Ectodermal cell (in vitro differentiated cells): ENCODE measurements at regions not wholly inside any gene's neighbourhood (a gene's known extent, or its start where the extent isn't known, plus 50 kb on each side); places are given as distances from the start of the nearest gene placed in this dataset.
"Not testable (repeated sequence)": the region's sequence is repeated elsewhere in the genome, so short reads cannot be mapped to it uniquely, and the experiment has no call there.

ENCODE experiments used
- H3K27ac ChIP-seq: 2 replicates; pipeline ENCODE4 v1.7.0; 2013; ENCODE audit warnings: mild to moderate bottlenecking, low read depth, low read length; ENCODE audit not compliant: insufficient read depth, poor library complexity, severe bottlenecking
- H3K27me3 ChIP-seq: 2 replicates; pipeline ENCODE4 v1.7.0; 2013; ENCODE audit warnings: mild to moderate bottlenecking, low read length; ENCODE audit not compliant: insufficient read depth, control insufficient read depth, poor library complexity, severe bottlenecking
- H3K36me3 ChIP-seq: one replicate; pipeline ENCODE4 v1.7.0; 2013; ENCODE audit warnings: low read length; ENCODE audit not compliant: control insufficient read depth, insufficient read depth
- H3K4me1 ChIP-seq: one replicate; pipeline ENCODE4 v1.7.0; 2013; ENCODE audit warnings: low read length; ENCODE audit not compliant: control insufficient read depth, insufficient read depth
- H3K4me3 ChIP-seq: 2 replicates; pipeline ENCODE4 v1.7.0; 2013; ENCODE audit warnings: low read depth, low read length, control low read depth; ENCODE audit not compliant: insufficient read depth
- H3K9me3 ChIP-seq: 2 replicates; pipeline ENCODE4 v1.7.0; 2013; ENCODE audit warnings: mild to moderate bottlenecking, low read length, moderate library complexity; ENCODE audit not compliant: control insufficient read depth
- WGBS, 2 experiments: methylation state at CpG; one replicate each; pipeline ENCODE4 v1.1.7; 2013; ENCODE audit warnings: missing lambda C conversion rate in 2 of 2; 5-methylcytosine and 5-hydroxymethylcytosine counted together

GRCh38 chr3:177886501-177886900 lies 649.7 kb upstream of the KCNMB2 start:
- Histone ChIP-seq H3K27ac (no peak overlapping the region), H3K36me3 (no peaks in the 10 kb centered on the region), H3K27me3 (no peaks in the 10 kb centered on the region), H3K4me1 (no peaks in the 10 kb centered on the region), H3K9me3 (no peaks in the 10 kb centered on the region), H3K4me3 (no peak overlapping the region)
- WGBS, 2 experiments = 96 to 100% methylated on average over 3 of the region's 3 CpGs

GRCh38 chr3:177887475-177887874 lies 648.8 kb upstream of the KCNMB2 start:
- no peak overlapping the region for H3K27ac ChIP-seq
- no peaks in the 10 kb centered on the region for H3K9me3 ChIP-seq
- H3K4me1 ChIP-seq = no peaks in the 10 kb centered on the region
- H3K36me3 ChIP-seq = no peaks in the 10 kb centered on the region
- WGBS, 2 experiments = 90 to 94% methylated on average over 2 of the region's 2 CpGs
- no peaks in the 10 kb centered on the region for H3K27me3 ChIP-seq
- no peak overlapping the region for H3K4me3 ChIP-seq

GRCh38 chr3:177889161-177889560 lies 647.1 kb upstream of the KCNMB2 start:
- WGBS, 2 experiments = 96 to 100% methylated on average over 3 of the region's 3 CpGs
- no peaks in the 10 kb centered on the region for H3K4me1 ChIP-seq
- H3K36me3 ChIP-seq = no peaks in the 10 kb centered on the region
- H3K4me3 ChIP-seq = no peak overlapping the region
- no peaks in the 10 kb centered on the region for H3K9me3 ChIP-seq
- H3K27me3 ChIP-seq = no peaks in the 10 kb centered on the region
- no peak overlapping the region for H3K27ac ChIP-seq

- Histone ChIP-seq H3K4me1 (no peaks in the 10 kb centered on the region), H3K27ac (no peak overlapping the region), H3K36me3 (no peaks in the 10 kb centered on the region), H3K27me3 (no peaks in the 10 kb centered on the region), H3K9me3 (no peaks in the 10 kb centered on the region), H3K4me3 (no peak overlapping the region)
- 90 to 93% methylated on average over 2 to 4 of the region's 4 CpGs for WGBS, 2 experiments
Measured at GRCh38 chr3:177889652-177890358, 646.4 kb upstream of the KCNMB2 start.

DNA sequence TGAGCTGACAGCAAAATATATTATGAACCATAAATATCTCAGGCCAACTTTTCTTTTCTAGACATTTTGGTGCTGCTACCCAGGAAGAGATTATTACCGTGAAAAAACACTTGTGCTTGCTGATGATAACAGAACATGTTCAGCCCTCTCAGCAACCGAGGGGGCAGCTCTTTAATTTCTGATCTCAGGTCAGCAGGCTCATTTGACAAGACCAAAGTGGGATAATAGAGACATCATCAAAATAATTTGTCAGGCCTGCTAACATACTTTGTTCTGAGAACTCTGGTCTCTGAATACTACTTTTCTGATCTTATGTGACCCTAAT lies 645.9 kb upstream of the KCNMB2 start:
- Histone ChIP-seq H3K4me3 (no peak overlapping the region), H3K9me3 (no peaks in the 10 kb centered on the region), H3K36me3 (no peaks in the 10 kb centered on the region), H3K4me1 (no peaks in the 10 kb centered on the region), H3K27me3 (no peaks in the 10 kb centered on the region), H3K27ac (no peak overlapping the region)
- 96 to 97% methylated on average over 2 of the region's 2 CpGs for WGBS, 2 experiments

DNA sequence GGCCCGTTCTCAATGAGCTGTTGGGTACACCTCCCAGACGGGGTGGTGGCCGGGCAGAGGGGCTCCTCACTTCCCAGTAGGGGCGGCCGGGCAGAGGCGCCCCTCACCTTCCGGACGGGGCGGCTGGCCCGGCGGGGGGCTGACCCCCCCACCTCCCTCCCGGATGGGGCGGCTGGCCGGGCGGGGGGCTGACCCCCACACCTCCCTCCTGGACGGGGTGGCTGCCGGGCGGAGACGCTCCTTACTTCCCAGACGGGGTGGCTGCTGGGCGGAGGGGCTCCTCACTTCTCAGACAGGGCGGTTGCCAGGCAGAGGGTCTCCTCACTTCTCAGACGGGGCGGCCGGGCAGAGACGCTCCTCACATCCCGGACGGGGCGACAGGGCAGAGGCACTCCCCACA lies 644.7 kb upstream of the KCNMB2 start:
- not testable (repeated sequence) for H3K4me1 ChIP-seq, H3K36me3 ChIP-seq, H3K27ac ChIP-seq, H3K27me3 ChIP-seq, H3K9me3 ChIP-seq, H3K4me3 ChIP-seq
- 94 to 97% methylated on average over 18 to 22 of the region's 29 CpGs for WGBS, 2 experiments

DNA sequence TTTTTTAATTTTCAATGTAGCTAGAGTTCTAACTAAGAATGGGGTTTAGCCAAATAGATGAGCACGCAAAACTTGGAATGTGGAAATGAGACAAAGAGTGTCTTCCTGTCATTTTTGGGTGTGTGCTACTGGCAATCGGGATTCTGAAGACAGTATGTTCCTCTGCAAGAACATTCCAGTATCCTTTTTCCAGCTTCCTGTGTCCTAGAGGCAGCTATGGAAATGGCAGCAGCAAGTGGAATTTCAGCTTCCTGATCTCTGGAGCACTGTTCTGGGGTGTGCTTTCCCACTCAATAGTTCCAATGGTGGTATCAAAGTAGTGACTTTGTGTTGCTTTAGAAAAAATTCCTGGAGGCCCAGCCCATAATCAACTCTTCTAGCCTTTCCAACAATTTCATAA lies 642.9 kb upstream of the KCNMB2 start:
- Histone ChIP-seq H3K36me3 (no peaks in the 10 kb centered on the region), H3K4me1 (no peaks in the 10 kb centered on the region), H3K27ac (no peak overlapping the region), H3K9me3 (no peaks in the 10 kb centered on the region), H3K27me3 (no peaks in the 10 kb centered on the region), H3K4me3 (no peak overlapping the region)
- WGBS, 2 experiments = 94 to 98% methylated on average over 2 of the region's 2 CpGs

DNA sequence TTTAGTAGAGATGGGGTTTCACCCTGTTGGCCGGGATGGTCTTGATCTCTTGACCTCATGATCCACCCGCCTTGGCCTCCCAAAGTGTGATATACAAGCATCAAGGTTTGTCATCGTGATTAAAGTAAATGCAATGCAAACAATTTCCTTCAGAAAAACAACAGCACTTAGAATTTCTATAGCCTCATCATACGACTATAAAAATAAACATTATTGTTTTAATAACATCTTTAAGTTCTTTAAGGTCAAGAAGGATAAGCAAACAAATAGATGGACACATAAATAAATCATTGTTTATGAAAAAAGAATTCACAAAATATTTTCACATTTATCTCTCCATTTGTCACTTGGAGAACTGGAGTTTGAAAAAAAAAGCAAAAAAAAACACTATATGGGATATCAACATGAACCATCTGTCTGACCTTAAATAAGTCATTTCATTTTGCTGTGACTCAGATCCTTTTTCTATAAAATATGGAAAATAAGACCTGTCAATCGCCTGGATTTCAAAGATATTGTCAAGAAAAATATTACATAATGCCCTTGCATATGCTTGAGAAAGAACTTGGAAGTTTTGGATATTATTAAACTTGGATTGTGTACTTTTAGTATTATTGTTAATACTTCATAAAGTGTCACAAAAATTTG lies 642.0 kb upstream of the KCNMB2 start:
- no peaks in the 10 kb centered on the region for H3K4me1 ChIP-seq
- H3K4me3 ChIP-seq = no peak overlapping the region
- H3K9me3 ChIP-seq = peaks cover 2% of the 10 kb centered on the region
- no peak overlapping the region for H3K27ac ChIP-seq
- 93 to 96% methylated on average over 3 to 4 of the region's 5 CpGs for WGBS, 2 experiments
- H3K36me3 ChIP-seq = no peaks in the 10 kb centered on the region
- no peaks in the 10 kb centered on the region for H3K27me3 ChIP-seq

DNA sequence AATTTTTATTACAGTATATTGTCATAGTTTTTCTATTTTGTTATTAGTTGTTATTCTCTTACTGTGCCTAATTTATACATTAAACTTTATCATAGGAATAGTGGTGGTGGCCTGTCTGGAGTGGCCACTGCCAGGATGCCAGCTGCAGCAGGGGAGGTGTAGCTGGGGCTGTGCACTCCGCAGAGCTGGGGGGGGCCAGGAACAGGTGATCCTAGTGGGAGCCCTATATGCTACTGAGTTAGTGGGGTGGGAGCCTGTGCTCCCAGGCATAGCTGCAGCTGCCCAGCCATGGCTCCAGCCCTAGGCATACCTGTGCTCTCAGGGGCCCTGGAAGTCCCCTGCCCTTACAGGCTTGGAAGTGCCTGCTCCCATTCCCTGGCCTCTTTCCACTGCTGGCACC lies 638.1 kb upstream of the KCNMB2 start:
- Histone ChIP-seq H3K9me3 (peaks cover 5% of the 10 kb centered on the region), H3K27me3 (no peaks in the 10 kb centered on the region), H3K27ac (no peak overlapping the region), H3K4me1 (no peaks in the 10 kb centered on the region), H3K36me3 (no peaks in the 10 kb centered on the region), H3K4me3 (no peak overlapping the region)
- 100% methylated on average over 1 of the region's 1 CpG for WGBS, 2 experiments

DNA sequence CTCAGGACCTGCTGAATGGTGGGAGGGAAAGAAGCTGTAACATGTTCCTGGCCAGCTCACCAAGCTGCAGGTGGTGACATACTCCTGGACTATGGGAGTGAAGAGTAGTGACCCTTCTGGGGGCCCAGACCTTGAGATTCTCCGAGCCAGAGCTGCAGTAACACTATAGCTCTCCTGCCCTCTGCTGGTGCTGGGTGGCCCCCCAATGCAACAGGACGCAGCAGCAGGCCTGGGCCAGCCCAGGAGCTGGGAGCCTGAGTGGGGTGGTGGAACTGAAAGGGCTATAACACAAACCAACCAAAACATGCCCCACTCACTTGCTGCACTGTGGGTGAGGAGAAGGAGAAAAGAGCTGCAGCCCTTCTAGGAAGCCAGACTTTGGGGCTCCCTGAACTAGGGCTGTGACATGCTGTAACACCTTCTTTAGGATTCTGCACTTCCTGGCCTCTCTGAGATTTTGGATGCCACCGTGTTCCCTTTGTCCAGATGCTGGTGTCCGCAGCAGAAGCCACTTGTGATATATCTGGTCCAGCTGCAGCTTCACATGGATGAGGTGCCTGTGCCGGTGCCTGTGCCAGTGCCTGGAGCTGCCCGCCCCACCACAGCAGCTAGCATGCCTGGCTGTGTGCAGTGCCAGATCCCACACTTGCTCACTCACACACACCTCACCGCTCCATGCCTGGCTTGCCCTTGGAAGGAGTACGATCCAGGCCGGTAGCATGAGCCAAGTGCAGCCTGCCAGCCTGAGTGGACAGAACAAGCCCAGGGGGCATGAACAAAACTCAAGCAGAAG lies 636.8 kb upstream of the KCNMB2 start:
- 95% methylated on average over 8 to 9 of the region's 9 CpGs for WGBS, 2 experiments
- no peak overlapping the region for H3K4me3 ChIP-seq
- peaks cover under 1% of the 10 kb centered on the region for H3K4me1 ChIP-seq
- H3K9me3 ChIP-seq = peaks cover 5% of the 10 kb centered on the region
- H3K27ac ChIP-seq = no peak overlapping the region
- H3K36me3 ChIP-seq = no peaks in the 10 kb centered on the region
- H3K27me3 ChIP-seq = no peaks in the 10 kb centered on the region
